ENCODE measurements at regions not wholly inside any gene's neighbourhood (a gene's known extent, or its start where the extent isn't known, plus 50 kb on each side); places are given as distances from the start of the nearest gene placed in this dataset.
A peak's percentile ranks its signal among the peaks of the same experiment; 100 is the strongest.
"Not testable (repeated sequence)": the region's sequence is repeated elsewhere in the genome, so short reads cannot be mapped to it uniquely, and the experiment has no call there.

DNA sequence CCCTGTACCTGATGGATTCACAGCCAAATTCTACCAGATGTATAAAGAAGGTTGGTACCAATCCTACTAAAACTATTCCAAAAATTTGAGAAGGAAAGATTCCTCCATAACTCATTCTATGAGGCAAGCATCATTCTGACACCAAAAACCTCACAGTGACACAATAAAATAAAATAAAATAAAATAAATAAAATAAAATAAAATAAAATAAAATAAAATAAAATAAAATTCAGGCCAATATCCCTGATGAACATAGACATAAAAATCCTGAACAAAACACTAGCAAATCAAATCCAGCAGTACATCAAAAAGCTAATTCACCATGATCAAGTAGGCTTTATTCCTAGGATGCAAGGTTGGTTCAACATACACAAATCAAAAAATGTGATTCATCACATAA, 108.1 kb downstream of the PROX1 start:
- H3K4me3 ChIP-seq; H3K27me3 ChIP-seq (ENCODE audit: insufficient read depth, low read depth); H4K20me1 ChIP-seq (ENCODE audit: insufficient read depth); H3K9me3 ChIP-seq (ENCODE audit: insufficient read depth, low read depth); H2AFZ ChIP-seq; DNase-seq; BruUV-seq (replicated peaks); intact Hi-C loops (cut with micrococcal nuclease; ENCODE audit: unreplicated experiment); H3K27ac ChIP-seq; H3K4me1 ChIP-seq (replicated peaks; ENCODE audit: insufficient read depth); H3K9me2 ChIP-seq (ENCODE audit: insufficient read depth); H3K79me2 ChIP-seq (ENCODE audit: low read depth); H3K4me2 ChIP-seq; H3F3A ChIP-seq (ENCODE audit: insufficient read depth, low read depth); POLR2A ChIA-PET (ENCODE audit: unreplicated experiment); CTCF ChIA-PET; H3K36me3 ChIP-seq (ENCODE audit: low read depth): not testable (repeated sequence)

DNA sequence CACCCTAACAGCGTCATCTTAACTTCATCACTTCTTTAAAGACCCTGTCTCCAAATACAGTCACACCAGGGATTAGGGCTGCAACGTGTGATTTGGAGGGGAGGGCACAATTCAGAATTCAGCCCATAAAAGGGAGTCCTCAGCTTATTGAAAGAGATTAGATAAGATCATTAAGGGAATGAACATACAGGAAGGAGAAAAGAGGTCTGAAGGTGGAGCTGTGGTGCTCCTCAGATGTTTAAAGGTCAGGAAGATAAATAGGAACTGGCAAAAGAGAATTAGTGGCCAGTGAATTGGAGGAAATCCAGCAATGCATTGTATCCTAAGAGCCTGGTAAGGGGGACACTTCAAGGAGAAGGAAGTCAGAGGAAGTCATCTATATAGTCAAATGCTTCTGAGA, 113.5 kb downstream of the PROX1 start:
- Histone ChIP-seq H3F3A (ENCODE audit: insufficient read depth, low read depth) (peaks cover 14% of the 10 kb centered on the region), H3K4me3 (no peak overlapping the region), H4K20me1 (ENCODE audit: insufficient read depth) (no peaks in the 10 kb centered on the region), H3K9me3 (ENCODE audit: insufficient read depth, low read depth) (peaks cover 20% of the 10 kb centered on the region), H3K79me2 (ENCODE audit: low read depth) (no peaks in the 10 kb centered on the region), H3K9me2 (ENCODE audit: insufficient read depth) (no peaks in the 10 kb centered on the region), H3K36me3 (ENCODE audit: low read depth) (0 out of 2 replicates have a peak, but pooled peaks cover 6% of the 10 kb centered on the region), H3K27ac (no peak overlapping the region), H2AFZ (no peak overlapping the region), H3K27me3 (ENCODE audit: insufficient read depth, low read depth) (no peaks in the 10 kb centered on the region), H3K4me2 (no peak overlapping the region), H3K4me1 (replicated peaks; ENCODE audit: insufficient read depth) (peaks cover 29% of the 10 kb centered on the region)
- intact Hi-C loops (cut with micrococcal nuclease; ENCODE audit: unreplicated experiment) = no loop called here
- no TSS peak for BruUV-seq (replicated peaks)
- TF ChIP-seq, protein P1, sequence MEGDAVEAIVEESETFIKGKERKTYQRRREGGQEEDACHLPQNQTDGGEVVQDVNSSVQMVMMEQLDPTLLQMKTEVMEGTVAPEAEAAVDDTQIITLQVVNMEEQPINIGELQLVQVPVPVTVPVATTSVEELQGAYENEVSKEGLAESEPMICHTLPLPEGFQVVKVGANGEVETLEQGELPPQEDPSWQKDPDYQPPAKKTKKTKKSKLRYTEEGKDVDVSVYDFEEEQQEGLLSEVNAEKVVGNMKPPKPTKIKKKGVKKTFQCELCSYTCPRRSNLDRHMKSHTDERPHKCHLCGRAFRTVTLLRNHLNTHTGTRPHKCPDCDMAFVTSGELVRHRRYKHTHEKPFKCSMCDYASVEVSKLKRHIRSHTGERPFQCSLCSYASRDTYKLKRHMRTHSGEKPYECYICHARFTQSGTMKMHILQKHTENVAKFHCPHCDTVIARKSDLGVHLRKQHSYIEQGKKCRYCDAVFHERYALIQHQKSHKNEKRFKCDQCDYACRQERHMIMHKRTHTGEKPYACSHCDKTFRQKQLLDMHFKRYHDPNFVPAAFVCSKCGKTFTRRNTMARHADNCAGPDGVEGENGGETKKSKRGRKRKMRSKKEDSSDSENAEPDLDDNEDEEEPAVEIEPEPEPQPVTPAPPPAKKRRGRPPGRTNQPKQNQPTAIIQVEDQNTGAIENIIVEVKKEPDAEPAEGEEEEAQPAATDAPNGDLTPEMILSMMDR (conservative IDR thresholded peaks at IDR 0.05) = no peak
- no peak for TF ChIP-seq EZH2 (IDR thresholded peaks at IDR 0.05; ENCODE audit: low read depth)
- no peak for DNase-seq
- POLR2A ChIA-PET (ENCODE audit: unreplicated experiment) = no interaction called here
- CTCF ChIA-PET = no interaction called here

DNA sequence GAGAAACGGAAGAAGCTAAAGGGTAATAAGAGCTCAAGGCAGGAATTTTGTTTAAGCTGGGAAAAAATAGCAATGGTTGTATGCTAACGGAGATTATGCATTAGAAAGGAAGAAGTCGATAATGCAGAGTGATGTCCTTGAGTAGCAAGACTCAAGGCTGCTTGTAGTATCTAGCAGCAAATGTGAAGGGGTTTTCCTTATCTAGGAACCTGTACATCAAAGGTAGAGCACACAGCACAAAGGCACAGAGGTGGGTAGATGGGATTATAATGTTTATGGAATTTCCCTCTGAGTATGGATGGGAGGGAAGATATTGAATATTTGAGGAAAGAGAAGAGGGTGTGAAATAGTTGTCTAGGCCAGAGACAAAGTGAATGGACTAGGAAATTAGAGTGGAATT, 114.1 kb downstream of the PROX1 start:
- no peak for TF ChIP-seq EZH2 (IDR thresholded peaks at IDR 0.05; ENCODE audit: low read depth)
- TF ChIP-seq, protein P1 (conservative IDR thresholded peaks at IDR 0.05) = no peak
- BruUV-seq (replicated peaks) = no TSS peak
- Histone ChIP-seq H4K20me1 (ENCODE audit: insufficient read depth) (no peaks in the 10 kb centered on the region), H3K27me3 (ENCODE audit: insufficient read depth, low read depth) (no peaks in the 10 kb centered on the region), H3K9me3 (ENCODE audit: insufficient read depth, low read depth) (peaks cover 20% of the 10 kb centered on the region), H3K79me2 (ENCODE audit: low read depth) (no peaks in the 10 kb centered on the region), H3K4me1 (replicated peaks; ENCODE audit: insufficient read depth) (peaks cover 29% of the 10 kb centered on the region), H3K9me2 (ENCODE audit: insufficient read depth) (no peaks in the 10 kb centered on the region), H3K4me3 (no peak overlapping the region), H2AFZ (no peak overlapping the region), H3F3A (ENCODE audit: insufficient read depth, low read depth) (peaks cover 14% of the 10 kb centered on the region), H3K36me3 (ENCODE audit: low read depth) (0 out of 2 replicates have a peak, but pooled peaks cover 6% of the 10 kb centered on the region), H3K4me2 (0 out of 2 replicates have a peak overlapping the region, but pooled peaks have one; percentile 54), H3K27ac (peak overlapping the region; percentile 88)
- DNase-seq = no peak
- CTCF ChIA-PET = no interaction called here
- POLR2A ChIA-PET (ENCODE audit: unreplicated experiment) = no interaction called here
- intact Hi-C loops (cut with micrococcal nuclease; ENCODE audit: unreplicated experiment) = no loop called here

DNA sequence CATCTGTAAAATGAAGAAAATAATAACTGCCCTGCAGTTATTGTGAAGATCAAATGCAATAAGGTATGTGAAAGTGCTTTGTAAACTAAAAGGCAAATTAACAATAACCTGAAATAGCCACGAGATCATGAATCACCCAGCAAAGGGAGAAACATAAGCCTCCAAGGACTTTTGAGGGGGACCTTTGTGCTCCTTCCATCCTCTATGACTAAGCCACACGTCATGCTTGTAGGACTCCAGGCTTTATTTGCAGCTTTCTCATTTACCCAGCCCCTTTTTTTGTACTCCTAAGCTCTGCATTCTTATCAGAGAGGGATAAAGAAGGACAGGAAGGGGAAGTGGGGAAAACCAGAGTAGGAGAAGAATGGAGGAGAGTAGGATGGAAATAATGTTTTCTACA, 115.1 kb downstream of the PROX1 start:
- CTCF ChIA-PET = no interaction called here
- H3K4me2 ChIP-seq = peak overlapping the region; percentile 54
- peak overlapping the region; percentile 39; the same call in 1 of the 2 replicates for H2AFZ ChIP-seq
- peak; percentile 3 to 88 for DNase-seq
- peaks cover 20% of the 10 kb centered on the region for H3K9me3 ChIP-seq (ENCODE audit: insufficient read depth, low read depth)
- intact Hi-C loops (cut with micrococcal nuclease; ENCODE audit: unreplicated experiment) = no loop called here
- H4K20me1 ChIP-seq (ENCODE audit: insufficient read depth) = no peaks in the 10 kb centered on the region
- H3F3A ChIP-seq (ENCODE audit: insufficient read depth, low read depth) = peaks cover 14% of the 10 kb centered on the region
- H3K4me1 ChIP-seq (replicated peaks; ENCODE audit: insufficient read depth) = peaks cover 29% of the 10 kb centered on the region
- no peak overlapping the region for H3K4me3 ChIP-seq
- no peak for TF ChIP-seq EZH2 (IDR thresholded peaks at IDR 0.05; ENCODE audit: low read depth)
- TF ChIP-seq, protein P1 (conservative IDR thresholded peaks at IDR 0.05) = no peak
- no peaks in the 10 kb centered on the region for H3K27me3 ChIP-seq (ENCODE audit: insufficient read depth, low read depth)
- H3K9me2 ChIP-seq (ENCODE audit: insufficient read depth) = no peaks in the 10 kb centered on the region
- H3K79me2 ChIP-seq (ENCODE audit: low read depth) = no peaks in the 10 kb centered on the region
- peak overlapping the region; percentile 88 for H3K27ac ChIP-seq
- H3K36me3 ChIP-seq (ENCODE audit: low read depth) = 0 out of 2 replicates have a peak, but pooled peaks cover 6% of the 10 kb centered on the region
- POLR2A ChIA-PET (ENCODE audit: unreplicated experiment) = no interaction called here
- BruUV-seq (replicated peaks) = no TSS peak
